Adrenal gland (tissue), 9 donors: ENCODE measurements at regions not wholly inside any gene's neighbourhood (a gene's known extent, or its start where the extent isn't known, plus 50 kb on each side); places are given as distances from the start of the nearest gene placed in this dataset.

Experiments
- DNase-seq, 7 donors: peaks; one replicate each; pipeline ENCODE4 v3.0.0-alpha.2; 2019 to 2020
- H3K27ac ChIP-seq, 5 donors: fragments of 200-600 bp; sonication (generic) in 4 of 5; 1 replicate in 3 of 5; 2 replicates in 2 of 5; pipeline versions ENCODE4 v1.5.1 to v1.8.0; 2016 to 2020; ENCODE audit warnings: mild to moderate bottlenecking in 1 of 5
- H3K27me3 ChIP-seq: fragments of 200-600 bp; 2 replicates; pipeline ENCODE4 v1.8.0; 2021
- H3K36me3 ChIP-seq, 2 donors: fragments of 200-600 bp; replicated peaks in 1 of 2; 1 replicate in 1 of 2; 2 replicates in 1 of 2; pipeline versions ENCODE4 v1.5.1 to v1.8.0; 2018 to 2022
- H3K4me1 ChIP-seq, 2 donors: fragments of 200-600 bp; replicated peaks in 1 of 2; 1 replicate in 1 of 2; 2 replicates in 1 of 2; pipeline versions ENCODE4 v1.5.1 to v1.8.0; 2018 to 2021
- H3K4me3 ChIP-seq, 4 donors: fragments of 200-600 bp; sonication (generic) in 3 of 4; one replicate each; pipeline ENCODE4 v1.5.1; 2016 to 2018
- H3K9me3 ChIP-seq, 3 donors: fragments of 200-600 bp; sonication (generic) in 1 of 3; replicated peaks in 1 of 3; 1 replicate in 2 of 3; 2 replicates in 1 of 3; pipeline versions ENCODE4 v1.5.1 to v1.8.0; 2016 to 2021
- CTCF ChIP-seq, 6 experiments: fragments of 450-650 bp in 4 of 6; fragments of 200-600 bp in 2 of 6; sonication (generic) in 1 of 6; IDR thresholded peaks; 1 replicate in 5 of 6; 2 replicates in 1 of 6; pipeline versions ENCODE4 v1.5.1 to v1.8.0; 2016 to 2021; ENCODE audit warnings: antibody characterized with exemption in 6 of 6, mild to moderate bottlenecking in 2 of 6, moderate library complexity in 1 of 6
- POLR2A ChIP-seq, 2 donors: fragments of 450-650 bp; IDR thresholded peaks; one replicate each; pipeline ENCODE4 v1.6.1; 2017; ENCODE audit warnings: antibody characterized with exemption in 2 of 2, mild to moderate bottlenecking in 2 of 2, moderate library complexity in 1 of 2
- WGBS, 4 donors: extraction: QIAGEN DNeasy Blood & Tissue Kit in 2 of 4; methylation state at CpG; one replicate each; pipeline versions ENCODE4 v1.1.5 to v1.1.7; 2013 to 2017; 5-methylcytosine and 5-hydroxymethylcytosine counted together
- intact Hi-C, 2 donors: fragments of 100-400 bp; cut with DNase I; formaldehyde crosslinking; loops; one replicate each; pipeline versions ENCODE4 v1.14.1 to v1.15.0; 2022 to 2023
- donor health status: healthy with polysubstance abuse.
- donor health status: Bipolar disorder and iron deficiency.
- donor health status: DM: yes; HTN: yes; CAD: no.
- donor health status: DM: no; HTN: no; CAD: no.
- donor health status: DM: no; HTN: no; CAD: no.

DNA sequence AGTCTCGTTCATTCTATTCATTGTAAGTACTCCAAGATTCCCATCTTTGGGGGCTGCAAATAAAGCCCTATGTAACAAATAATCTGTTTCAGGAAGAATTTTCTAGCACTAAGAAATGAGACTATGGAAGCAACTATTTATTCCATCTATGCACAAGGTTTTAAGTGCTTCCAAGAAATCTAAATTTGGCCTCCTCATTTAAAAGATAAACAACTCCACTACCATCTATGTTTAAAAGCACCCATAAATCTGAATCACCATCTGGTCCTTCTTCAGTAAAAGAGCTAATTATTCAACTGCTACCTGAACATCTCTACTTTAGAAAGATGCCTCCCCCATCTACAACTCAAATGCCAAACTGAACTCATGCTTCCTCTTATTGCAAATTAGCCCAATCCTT lies 547.3 kb upstream of the LRRC4C start:
- intact Hi-C loops: no loop called here
- Histone ChIP-seq H3K9me3 (no peaks in the 10 kb centered on the region), H3K27ac (no peak overlapping the region), H3K4me1 (no peaks in the 10 kb centered on the region), H3K27me3 (no peaks in the 10 kb centered on the region), H3K4me3 (no peak overlapping the region), H3K36me3 (no peaks in the 10 kb centered on the region)
- no peak for DNase-seq
- 73 to 89% (median 80%) methylated on average over 1 of the region's 1 CpG for WGBS, 4 donors
- TF ChIP-seq CTCF (IDR thresholded peaks at IDR 0.05): no peak

DNA sequence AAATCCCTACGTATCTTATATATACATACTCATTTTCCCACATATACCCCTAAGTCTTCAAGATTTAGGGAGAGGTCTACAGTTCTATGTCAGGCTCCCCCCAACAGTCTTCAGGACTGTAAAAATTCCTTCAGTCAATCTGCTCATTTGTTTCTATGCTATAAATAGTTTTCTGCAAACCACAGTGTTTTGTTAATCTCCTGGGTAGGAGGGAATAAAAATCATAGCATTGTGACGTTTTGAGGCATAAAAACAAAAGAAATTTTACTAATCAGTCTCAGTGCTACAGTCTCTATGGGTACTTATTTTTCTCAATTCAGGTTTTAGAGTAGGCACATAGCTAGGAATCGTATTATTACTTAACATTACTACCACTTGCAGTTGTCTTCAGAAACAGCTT lies 552.8 kb upstream of the LRRC4C start:
- no peaks in the 10 kb centered on the region for H3K4me1 ChIP-seq
- WGBS, 4 donors: 67 to 77% (median 68%) methylated on average over 3 of the region's 3 CpGs
- TF ChIP-seq CTCF (IDR thresholded peaks at IDR 0.05) (no peak), POLR2A (IDR thresholded peaks at IDR 0.05) (no peak)
- intact Hi-C loops: no loop called here
- H3K27me3 ChIP-seq: no peaks in the 10 kb centered on the region
- H3K9me3 ChIP-seq: peaks cover 0 to 5% (median 0%) of the 10 kb centered on the region in 3 donors
- DNase-seq: no peak
- H3K4me3 ChIP-seq: no peak overlapping the region
- H3K36me3 ChIP-seq: no peaks in the 10 kb centered on the region
- no peak overlapping the region for H3K27ac ChIP-seq

DNA sequence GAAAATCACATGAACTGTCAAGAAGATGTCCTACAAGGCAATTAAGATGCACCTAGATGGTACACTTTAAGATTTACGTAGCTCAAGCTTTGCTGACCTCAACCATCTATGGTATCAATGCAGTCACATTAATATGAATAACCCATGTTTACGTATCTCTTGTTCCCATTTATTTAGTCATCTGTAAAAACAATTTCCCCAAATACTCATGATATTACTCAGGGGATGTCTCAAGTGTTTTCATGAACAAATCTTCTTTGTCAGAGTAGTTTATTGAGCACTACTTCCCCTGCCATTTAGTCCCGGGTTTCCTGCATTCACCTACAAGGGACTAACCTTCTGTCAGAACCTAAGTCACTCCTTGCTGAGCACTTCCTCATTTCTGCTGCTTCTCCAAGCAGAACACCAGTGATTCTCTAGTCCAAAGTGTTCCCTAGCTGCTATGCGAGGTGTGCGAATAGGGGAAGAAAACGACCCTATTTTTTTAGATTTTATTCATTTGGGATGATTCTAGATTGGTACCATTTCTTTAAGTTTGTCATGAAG lies 554.3 kb upstream of the LRRC4C start:
- Histone ChIP-seq H3K4me1 (no peaks in the 10 kb centered on the region), H3K27me3 (no peaks in the 10 kb centered on the region), H3K36me3 (no peaks in the 10 kb centered on the region), H3K4me3 (no peak overlapping the region), H3K27ac (no peak overlapping the region), H3K9me3 (peaks cover 0 to 5% (median 0%) of the 10 kb centered on the region in 3 donors)
- intact Hi-C loops: no loop called here
- no peak for TF ChIP-seq CTCF (IDR thresholded peaks at IDR 0.05)
- TF ChIP-seq POLR2A (IDR thresholded peaks at IDR 0.05): no peak
- DNase-seq: no peak
- 69 to 84% (median 81%) methylated on average over 6 of the region's 6 CpGs for WGBS, 4 donors

DNA sequence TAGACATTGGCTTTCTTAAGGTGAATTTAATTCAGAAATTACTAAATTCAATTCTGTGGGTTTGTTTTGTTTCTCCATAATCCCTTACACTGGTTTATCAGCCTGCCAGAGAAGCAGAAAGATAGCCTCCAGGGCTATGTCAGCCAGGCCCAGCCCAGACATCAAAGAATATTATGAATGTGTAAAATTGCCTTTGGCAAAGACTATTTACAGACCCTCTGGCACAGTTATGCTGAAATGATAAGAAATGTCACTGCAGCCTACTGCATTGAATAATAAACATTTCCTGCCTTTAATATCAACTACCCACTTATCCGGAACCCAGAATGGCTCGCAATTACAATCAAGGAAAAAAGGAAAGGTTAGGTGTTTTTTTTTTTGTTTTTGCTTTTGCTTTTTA lies 562.5 kb upstream of the LRRC4C start:
- Histone ChIP-seq H3K36me3 (no peaks in the 10 kb centered on the region), H3K27ac (no peak overlapping the region), H3K27me3 (no peaks in the 10 kb centered on the region), H3K9me3 (no peaks in the 10 kb centered on the region), H3K4me3 (no peak overlapping the region), H3K4me1 (no peaks in the 10 kb centered on the region)
- intact Hi-C loops: no loop called here
- no peak for DNase-seq
- WGBS, 4 donors: 46 to 76% (median 65%) methylated on average over 2 of the region's 2 CpGs
- no peak for TF ChIP-seq CTCF (IDR thresholded peaks at IDR 0.05)
- TF ChIP-seq POLR2A (IDR thresholded peaks at IDR 0.05): no peak
